Endothelial cell of umbilical vein (primary cell): ENCODE measurements at regions not wholly inside any gene's neighbourhood (a gene's known extent, or its start where the extent isn't known, plus 50 kb on each side); places are given as distances from the start of the nearest gene placed in this dataset.

ENCODE experiments used
- BruUV-seq: library from RNA; stranded (reverse); fragments of 400-500 nt; replicated peaks from 2 replicates; lab custom pipeline; 2021; lab: Mats Ljungman, UMichigan
- CTCF ChIA-PET: fragments of 300-600, 350-600 bp; sonication (Branson Sonifier 250); formaldehyde crosslinking; loops from one replicate; lab custom pipeline; 2021; ENCODE audit warnings: antibody characterized with exemption, inconsistent platforms; lab: Charles Lee
- POLR2A ChIA-PET: fragments of 300-600, 350-600 bp; sonication (Branson Sonifier 250); formaldehyde crosslinking; loops from one replicate; lab custom pipeline; 2021; ENCODE audit warnings: antibody characterized with exemption, inconsistent platforms; lab: Charles Lee
- DNase-seq: peaks from one replicate; pipeline ENCODE4 v3.0.0-alpha.2; 2011; ENCODE audit warnings: low read depth, low spot score
- FAIRE-seq: peaks from 2 replicates; lab custom pipeline; 2011; peaks lifted over from hg19 to GRCh38; lab: Jason Lieb, UNC
- H2AFZ ChIP-seq: 2 replicates; pipeline ENCODE4 v1.6.0; 2012; ENCODE audit warnings: low read depth, low read length, control low read depth, inconsistent platforms
- H3K27ac ChIP-seq: 2 replicates; pipeline ENCODE4 v1.5.1; 2011; ENCODE audit warnings: low read depth, mild to moderate bottlenecking, control low read depth, low read length, moderate library complexity; ENCODE audit not compliant: insufficient read depth
- H3K27me3 ChIP-seq, 2 experiments: 2 replicates each; pipeline versions ENCODE4 v1.6.0 to v1.6.1; 2011; ENCODE audit warnings: low read length in 2 of 2, mixed read lengths in 1 of 2; ENCODE audit not compliant: control insufficient read depth in 2 of 2, insufficient read depth in 2 of 2
- H3K36me3 ChIP-seq, 2 experiments: 2 replicates in 1 of 2; 3 replicates in 1 of 2; pipeline ENCODE4 v1.5.1; 2011; ENCODE audit warnings: low read length in 2 of 2, mild to moderate bottlenecking in 1 of 2, moderate library complexity in 1 of 2; ENCODE audit not compliant: control insufficient read depth in 2 of 2, insufficient read depth in 2 of 2; ENCODE audit errors: extremely low read depth in 1 of 2
- H3K4me1 ChIP-seq: 3 replicates; pipeline ENCODE4 v1.5.1; 2011; ENCODE audit warnings: mild to moderate bottlenecking, low read length; ENCODE audit not compliant: control insufficient read depth, insufficient read depth; ENCODE audit errors: extremely low read depth
- H3K4me2 ChIP-seq: 2 replicates; pipeline ENCODE4 v1.6.1; 2011; ENCODE audit warnings: low read length, control low read depth, mixed read lengths; ENCODE audit not compliant: insufficient read depth
- H3K4me3 ChIP-seq, 3 experiments: fragments of 200-600 bp in 1 of 3; sonication (generic), shearing (Covaris generic) in 1 of 3; replicated peaks in 1 of 3; 2 replicates each; pipeline ENCODE4 v1.5.1; 2011 to 2016; ENCODE audit warnings: control low read depth in 3 of 3, low read length in 3 of 3, mild to moderate bottlenecking in 2 of 3, inconsistent platforms in 1 of 3, low read depth in 1 of 3, moderate library complexity in 1 of 3; ENCODE audit not compliant: insufficient read depth in 1 of 3
- H3K79me2 ChIP-seq: 2 replicates; pipeline ENCODE4 v1.6.0; 2012; ENCODE audit warnings: low read length, inconsistent platforms; ENCODE audit not compliant: control insufficient read depth, insufficient read depth
- H3K9ac ChIP-seq: replicated peaks from 2 replicates; pipeline ENCODE3; 2011; ENCODE audit warnings: low read length, control low read depth; ENCODE audit not compliant: insufficient read depth; ENCODE audit errors: extremely low read depth
- H3K9me1 ChIP-seq: replicated peaks from 3 replicates; pipeline ENCODE4 v1.6.0; 2011; ENCODE audit warnings: mild to moderate bottlenecking, low read length; ENCODE audit not compliant: control insufficient read depth, insufficient read depth; ENCODE audit errors: extremely low read depth
- H3K9me3 ChIP-seq: replicated peaks from 2 replicates; pipeline ENCODE4 v1.5.1; 2012; ENCODE audit warnings: low read length, inconsistent platforms; ENCODE audit not compliant: control insufficient read depth, insufficient read depth
- H4K20me1 ChIP-seq: replicated peaks from 2 replicates; pipeline ENCODE3; 2011; ENCODE audit warnings: mild to moderate bottlenecking, low read length; ENCODE audit not compliant: control insufficient read depth, insufficient read depth; ENCODE audit errors: extremely low read depth
- EZH2 ChIP-seq: IDR thresholded peaks from 2 replicates; pipeline ENCODE4 v1.6.1; 2012; ENCODE audit warnings: borderline replicate concordance, low read depth, mild to moderate bottlenecking, moderate library complexity, low read length, inconsistent platforms; ENCODE audit not compliant: severe bottlenecking
- FOS ChIP-seq: IDR thresholded peaks from 2 replicates; pipeline ENCODE4 v1.6.1; 2011; ENCODE audit warnings: mild to moderate bottlenecking, low read length, moderate library complexity, borderline replicate concordance; ENCODE audit not compliant: insufficient read depth
- GATA2 ChIP-seq: IDR thresholded peaks from 2 replicates; pipeline ENCODE4 v1.7.0; 2011; ENCODE audit warnings: low read depth, mild to moderate bottlenecking, moderate library complexity, mixed read lengths, low read length; ENCODE audit not compliant: insufficient read length, insufficient read depth
- JUN ChIP-seq: IDR thresholded peaks from 2 replicates; pipeline ENCODE4 v1.6.1; 2011; ENCODE audit warnings: borderline replicate concordance, low read depth; ENCODE audit not compliant: insufficient read length, insufficient read depth
- MYC ChIP-seq: IDR thresholded peaks from one replicate; pipeline ENCODE4 v1.6.1; 2011; ENCODE audit warnings: mild to moderate bottlenecking, low read depth, low read length
- POLR2A ChIP-seq: IDR thresholded peaks from 2 replicates; pipeline ENCODE4 v1.6.1; 2012; ENCODE audit warnings: low read depth, mild to moderate bottlenecking, control low read depth, low read length
- POLR2AphosphoS5 ChIP-seq: IDR thresholded peaks from 2 replicates; pipeline ENCODE4 v1.6.1; 2012; ENCODE audit warnings: low read depth, mild to moderate bottlenecking, control low read depth, low read length, moderate library complexity; ENCODE audit not compliant: insufficient read depth
- dilution Hi-C: fragments of 300-500 bp; cut with MboI; formaldehyde crosslinking; loops from one replicate; pipeline ENCODE4 v1.15.0; 2019; ENCODE audit warnings: low sequenced_read_pairs; ENCODE audit not compliant: extremely low pct_ligation_motif_present
- intact Hi-C: fragments of 100-400 bp; cut with micrococcal nuclease; formaldehyde crosslinking; loops from one replicate; pipeline ENCODE4 v1.10.0; 2022
- TF ChIP-seq, protein P1 (sequence below), 2 donors: IDR thresholded peaks; 1 replicate in 1 of 2; 2 replicates in 1 of 2; pipeline ENCODE4 v1.5.1; 2011; ENCODE audit warnings: low read length in 2 of 2, mild to moderate bottlenecking in 2 of 2, moderate library complexity in 2 of 2, control low read depth in 1 of 2, inconsistent platforms in 1 of 2, low read depth in 1 of 2; ENCODE audit not compliant: insufficient read depth in 1 of 2; ENCODE audit errors: extremely low read depth in 1 of 2
- TF ChIP-seq, protein P2 (sequence below): IDR thresholded peaks from 2 replicates; pipeline ENCODE4 v1.6.1; 2011; ENCODE audit not compliant: insufficient read depth, insufficient read length

DNA sequence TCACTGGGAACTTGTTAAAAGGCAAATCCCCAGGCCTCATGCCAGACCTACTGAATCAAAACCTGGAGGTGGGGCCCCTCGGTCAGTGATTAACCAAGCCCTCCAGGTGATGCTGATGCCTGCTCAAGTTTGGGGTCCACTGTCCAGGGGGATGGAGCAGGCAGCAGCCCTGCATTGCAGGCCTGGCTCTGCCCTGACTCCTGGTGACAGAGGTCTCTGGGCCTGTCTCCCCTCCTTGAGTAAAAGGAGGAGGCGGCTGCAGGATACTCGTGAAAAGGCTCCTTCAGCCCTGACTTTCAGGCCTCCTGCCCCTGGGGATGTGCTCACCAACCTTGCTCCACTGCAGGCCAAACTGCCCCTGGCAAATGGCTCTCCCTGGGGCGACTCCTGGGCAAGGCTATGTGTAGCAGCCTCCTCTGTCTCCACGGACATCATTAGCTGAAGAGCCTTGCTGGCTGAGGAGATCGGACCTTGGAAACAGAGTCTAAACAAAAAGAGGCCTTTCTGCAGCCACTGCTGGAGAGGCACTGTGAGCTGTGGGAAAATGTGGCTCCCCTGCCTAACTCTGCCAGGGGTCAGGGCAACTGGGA lies 134.8 kb upstream of the ALDH1B1 start:
- FAIRE-seq = no peak
- TF ChIP-seq POLR2A (no peak), JUN (no peak), MYC (no peak), EZH2 (no peak), GATA2 (no peak), POLR2AphosphoS5 (no peak), FOS (no peak)
- TF ChIP-seq, protein P1, sequence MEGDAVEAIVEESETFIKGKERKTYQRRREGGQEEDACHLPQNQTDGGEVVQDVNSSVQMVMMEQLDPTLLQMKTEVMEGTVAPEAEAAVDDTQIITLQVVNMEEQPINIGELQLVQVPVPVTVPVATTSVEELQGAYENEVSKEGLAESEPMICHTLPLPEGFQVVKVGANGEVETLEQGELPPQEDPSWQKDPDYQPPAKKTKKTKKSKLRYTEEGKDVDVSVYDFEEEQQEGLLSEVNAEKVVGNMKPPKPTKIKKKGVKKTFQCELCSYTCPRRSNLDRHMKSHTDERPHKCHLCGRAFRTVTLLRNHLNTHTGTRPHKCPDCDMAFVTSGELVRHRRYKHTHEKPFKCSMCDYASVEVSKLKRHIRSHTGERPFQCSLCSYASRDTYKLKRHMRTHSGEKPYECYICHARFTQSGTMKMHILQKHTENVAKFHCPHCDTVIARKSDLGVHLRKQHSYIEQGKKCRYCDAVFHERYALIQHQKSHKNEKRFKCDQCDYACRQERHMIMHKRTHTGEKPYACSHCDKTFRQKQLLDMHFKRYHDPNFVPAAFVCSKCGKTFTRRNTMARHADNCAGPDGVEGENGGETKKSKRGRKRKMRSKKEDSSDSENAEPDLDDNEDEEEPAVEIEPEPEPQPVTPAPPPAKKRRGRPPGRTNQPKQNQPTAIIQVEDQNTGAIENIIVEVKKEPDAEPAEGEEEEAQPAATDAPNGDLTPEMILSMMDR (IDR thresholded peaks at IDR 0.05; ENCODE audit: extremely low read depth in 1 of 2, insufficient read depth in 1 of 2, low read depth in 1 of 2, low read length in 2 of 2) = no peak
- TF ChIP-seq, protein P2, sequence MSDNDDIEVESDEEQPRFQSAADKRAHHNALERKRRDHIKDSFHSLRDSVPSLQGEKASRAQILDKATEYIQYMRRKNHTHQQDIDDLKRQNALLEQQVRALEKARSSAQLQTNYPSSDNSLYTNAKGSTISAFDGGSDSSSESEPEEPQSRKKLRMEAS = no peak
- no peaks in the 10 kb centered on the region for H3K36me3 ChIP-seq

More for the DNA sequence above, 134.8 kb upstream of the ALDH1B1 start:
- POLR2A ChIA-PET = no interaction called here
- no peaks in the 10 kb centered on the region for H3K79me2 ChIP-seq
- DNase-seq = no peak
- BruUV-seq = no TSS peak
- H2AFZ ChIP-seq = no peak overlapping the region
- H3K9ac ChIP-seq = no peak overlapping the region
- no peak overlapping the region for H3K27ac ChIP-seq
- CTCF ChIA-PET = interaction anchor here (0.9 kb wide), 1 partner anchor 344 kb away, joined by 3 read pairs; no protein-coding TSS in a partner anchor
- dilution Hi-C loops = no loop called here
- H3K9me1 ChIP-seq = no peaks in the 10 kb centered on the region
- H3K4me3 ChIP-seq = no peak overlapping the region
- peaks cover 6 to 9% of the 10 kb centered on the region in 2 experiments for H3K27me3 ChIP-seq
- H4K20me1 ChIP-seq = no peaks in the 10 kb centered on the region
- no peaks in the 10 kb centered on the region for H3K4me1 ChIP-seq
- intact Hi-C loops = no loop called here
- H3K9me3 ChIP-seq = no peaks in the 10 kb centered on the region
- H3K4me2 ChIP-seq = no peak overlapping the region
